Right lobe of liver (tissue), 4 donors: ENCODE measurements at regions not wholly inside any gene's neighbourhood (a gene's known extent, or its start where the extent isn't known, plus 50 kb on each side); places are given as distances from the start of the nearest gene placed in this dataset.

Source experiments
- POLR2A ChIP-seq: fragments of 450-650 bp; IDR thresholded peaks from one replicate; pipeline ENCODE4 v1.6.1; 2017; ENCODE audit warnings: antibody characterized with exemption, mild to moderate bottlenecking
- TF ChIP-seq, protein P1 (sequence below), 4 donors: fragments of 200-600 bp in 3 of 4; fragments of 450-650 bp in 1 of 4; IDR thresholded peaks; one replicate each; pipeline versions ENCODE4 v1.5.1 to v1.8.0; 2016 to 2022; ENCODE audit warnings: antibody characterized with exemption in 4 of 4, mild to moderate bottlenecking in 2 of 4
- donor health status: DM: no; HTN: no; CAD: no.
- donor health status: DM: no; HTN: no; CAD: no.
- donor health status: DM: no; HTN: yes; CAD: no.

DNA sequence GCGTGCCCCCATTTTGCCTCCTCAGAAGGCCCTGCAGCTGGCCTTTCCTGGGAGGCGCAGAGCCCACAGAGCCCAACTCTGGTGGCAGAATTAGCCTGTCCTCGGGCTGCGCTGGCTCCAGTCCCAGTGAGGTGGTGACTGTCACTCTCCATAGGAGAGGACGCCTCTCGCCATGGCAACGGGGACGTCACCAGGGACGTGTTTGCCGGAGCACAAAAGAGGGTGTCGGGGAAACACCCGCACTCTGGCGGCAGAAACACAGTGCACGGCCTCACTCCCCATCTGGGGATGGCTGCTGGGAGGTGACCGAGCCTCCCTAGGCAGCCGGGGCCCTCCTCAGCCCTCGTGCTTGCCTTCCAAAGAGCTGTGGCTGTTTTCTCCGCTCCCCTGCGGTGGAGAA lies 50.2 kb upstream of the NCOR2 start:
- TF ChIP-seq, protein P1, sequence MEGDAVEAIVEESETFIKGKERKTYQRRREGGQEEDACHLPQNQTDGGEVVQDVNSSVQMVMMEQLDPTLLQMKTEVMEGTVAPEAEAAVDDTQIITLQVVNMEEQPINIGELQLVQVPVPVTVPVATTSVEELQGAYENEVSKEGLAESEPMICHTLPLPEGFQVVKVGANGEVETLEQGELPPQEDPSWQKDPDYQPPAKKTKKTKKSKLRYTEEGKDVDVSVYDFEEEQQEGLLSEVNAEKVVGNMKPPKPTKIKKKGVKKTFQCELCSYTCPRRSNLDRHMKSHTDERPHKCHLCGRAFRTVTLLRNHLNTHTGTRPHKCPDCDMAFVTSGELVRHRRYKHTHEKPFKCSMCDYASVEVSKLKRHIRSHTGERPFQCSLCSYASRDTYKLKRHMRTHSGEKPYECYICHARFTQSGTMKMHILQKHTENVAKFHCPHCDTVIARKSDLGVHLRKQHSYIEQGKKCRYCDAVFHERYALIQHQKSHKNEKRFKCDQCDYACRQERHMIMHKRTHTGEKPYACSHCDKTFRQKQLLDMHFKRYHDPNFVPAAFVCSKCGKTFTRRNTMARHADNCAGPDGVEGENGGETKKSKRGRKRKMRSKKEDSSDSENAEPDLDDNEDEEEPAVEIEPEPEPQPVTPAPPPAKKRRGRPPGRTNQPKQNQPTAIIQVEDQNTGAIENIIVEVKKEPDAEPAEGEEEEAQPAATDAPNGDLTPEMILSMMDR (IDR thresholded peaks at IDR 0.05) = no peak
- TF ChIP-seq POLR2A = no peak
